Trophoblast cell (in vitro differentiated cells and primary cell): ENCODE measurements at regions not wholly inside any gene's neighbourhood (a gene's known extent, or its start where the extent isn't known, plus 50 kb on each side); places are given as distances from the start of the nearest gene placed in this dataset.

Source experiments
- DNase-seq, 2 donors: peaks; one replicate each; pipeline ENCODE4 v3.0.0-alpha.2; 2016
- H2AFZ ChIP-seq: 2 replicates; pipeline ENCODE4 v1.6.1; 2013; ENCODE audit warnings: low read length, moderate library complexity, mild to moderate bottlenecking; ENCODE audit not compliant: insufficient read depth, poor library complexity
- H2AK5ac ChIP-seq: 2 replicates; pipeline ENCODE4 v1.6.1; 2013; ENCODE audit warnings: mild to moderate bottlenecking, low read length
- H2BK120ac ChIP-seq: 2 replicates; pipeline ENCODE4 v1.6.1; 2013; ENCODE audit warnings: low read length, mild to moderate bottlenecking, moderate library complexity; ENCODE audit not compliant: insufficient read depth, poor library complexity
- H2BK12ac ChIP-seq: 2 replicates; pipeline ENCODE4 v1.6.1; 2013; ENCODE audit warnings: mild to moderate bottlenecking, low read length, moderate library complexity
- H2BK5ac ChIP-seq: 2 replicates; pipeline ENCODE4 v1.6.1; 2013; ENCODE audit warnings: low read length, low read depth, moderate library complexity, mild to moderate bottlenecking; ENCODE audit not compliant: poor library complexity
- H3K14ac ChIP-seq: 2 replicates; pipeline ENCODE4 v1.6.1; 2013; ENCODE audit warnings: mild to moderate bottlenecking, low read length
- H3K18ac ChIP-seq: 2 replicates; pipeline ENCODE4 v1.6.1; 2013; ENCODE audit warnings: mild to moderate bottlenecking, low read length
- H3K23ac ChIP-seq: 2 replicates; pipeline ENCODE4 v1.6.1; 2013; ENCODE audit warnings: low read length
- H3K27ac ChIP-seq: 2 replicates; pipeline ENCODE4 v1.5.1; 2013; ENCODE audit warnings: low read depth, mild to moderate bottlenecking, inconsistent platforms, low read length, moderate library complexity
- H3K27me3 ChIP-seq: 2 replicates; pipeline ENCODE4 v1.6.1; 2013; ENCODE audit warnings: inconsistent platforms, mild to moderate bottlenecking, low read length, moderate library complexity; ENCODE audit not compliant: insufficient read depth
- H3K36me3 ChIP-seq, 2 experiments: 1 replicate in 1 of 2; 2 replicates in 1 of 2; pipeline ENCODE4 v1.6.1; 2013; ENCODE audit warnings: low read length in 2 of 2, mild to moderate bottlenecking in 2 of 2, moderate library complexity in 1 of 2; ENCODE audit not compliant: insufficient read depth in 2 of 2, control insufficient read depth in 1 of 2
- H3K4ac ChIP-seq: 2 replicates; pipeline ENCODE4 v1.6.1; 2013; ENCODE audit warnings: low read depth, mild to moderate bottlenecking, low read length, moderate library complexity
- H3K4me1 ChIP-seq, 2 experiments: 1 replicate in 1 of 2; 2 replicates in 1 of 2; pipeline ENCODE4 v1.6.1; 2013; ENCODE audit warnings: low read length in 2 of 2, mild to moderate bottlenecking in 2 of 2, moderate library complexity in 1 of 2; ENCODE audit not compliant: insufficient read depth in 2 of 2, control insufficient read depth in 1 of 2
- H3K4me2 ChIP-seq: 2 replicates; pipeline ENCODE4 v1.6.1; 2013; ENCODE audit warnings: inconsistent platforms, mild to moderate bottlenecking, low read length, moderate library complexity
- H3K4me3 ChIP-seq: 2 replicates; pipeline ENCODE4 v1.5.1; 2013; ENCODE audit warnings: mild to moderate bottlenecking, low read depth, low read length, inconsistent platforms
- H3K79me1 ChIP-seq: one replicate; pipeline ENCODE4 v1.6.1; 2013; ENCODE audit warnings: low read length
- H3K79me2 ChIP-seq: 2 replicates; pipeline ENCODE4 v1.6.1; 2013; ENCODE audit warnings: low read length, mild to moderate bottlenecking; ENCODE audit not compliant: control insufficient read depth, insufficient read depth, poor library complexity
- H3K9ac ChIP-seq: 2 replicates; pipeline ENCODE4 v1.6.1; 2013; ENCODE audit warnings: mild to moderate bottlenecking, low read length
- H3K9me3 ChIP-seq: 2 replicates; pipeline ENCODE4 v1.6.1; 2013; ENCODE audit warnings: low read depth, mild to moderate bottlenecking, control low read depth, inconsistent platforms, low read length; ENCODE audit not compliant: insufficient read depth
- H4K12ac ChIP-seq: 2 replicates; pipeline ENCODE4 v1.6.1; 2013; ENCODE audit warnings: low read depth, mild to moderate bottlenecking, low read length, moderate library complexity
- H4K8ac ChIP-seq: 2 replicates; pipeline ENCODE4 v1.6.1; 2013; ENCODE audit warnings: low read depth, mild to moderate bottlenecking, low read length, moderate library complexity
- H4K91ac ChIP-seq: one replicate; pipeline ENCODE4 v1.6.1; 2013; ENCODE audit warnings: low read depth, mild to moderate bottlenecking, low read length, moderate library complexity
- WGBS: extraction: QIAGEN DNeasy Blood & Tissue Kit; methylation state at CpG from one replicate; pipeline ENCODE4 v1.1.7; 2013; ENCODE audit warnings: missing lambda C conversion rate; ENCODE audit not compliant: insufficient read length, insufficient coverage; ENCODE audit errors: extremely low coverage; 5-methylcytosine and 5-hydroxymethylcytosine counted together

GRCh38 chr15:91480426-91480825 lies 373.1 kb upstream of the SLCO3A1 start:
- Histone ChIP-seq H2BK12ac (no peak overlapping the region), H3K79me2 (no peaks in the 10 kb centered on the region), H2BK5ac (no peak overlapping the region), H4K8ac (no peak overlapping the region), H3K18ac (no peak overlapping the region), H3K9ac (no peak overlapping the region), H2BK120ac (no peak overlapping the region), H2AFZ (no peak overlapping the region), H3K4me2 (no peak overlapping the region), H4K91ac (no peak overlapping the region), H3K4ac (no peak overlapping the region), H4K12ac (no peak overlapping the region), H3K4me3 (no peak overlapping the region), H3K36me3 (no peaks in the 10 kb centered on the region), H3K9me3 (no peaks in the 10 kb centered on the region), H3K14ac (no peak overlapping the region), H2AK5ac (no peak overlapping the region), H3K27ac (no peak overlapping the region), H3K4me1 (no peaks in the 10 kb centered on the region), H3K79me1 (no peaks in the 10 kb centered on the region), H3K23ac (no peak overlapping the region), H3K27me3 (no peaks in the 10 kb centered on the region)
- no CpG with 5 or more reads among the region's 4 CpGs for WGBS
- no peak for DNase-seq

- H2BK120ac ChIP-seq: no peak overlapping the region
- H3K79me2 ChIP-seq: no peaks in the 10 kb centered on the region
- WGBS: no CpG with 5 or more reads among the region's 1 CpG
- no peak overlapping the region for H4K91ac ChIP-seq
- no peak overlapping the region for H3K27ac ChIP-seq
- no peak overlapping the region for H4K12ac ChIP-seq
- H3K14ac ChIP-seq: no peak overlapping the region
- no peaks in the 10 kb centered on the region for H3K9me3 ChIP-seq
- H3K18ac ChIP-seq: no peak overlapping the region
- no peaks in the 10 kb centered on the region for H3K4me1 ChIP-seq
- H3K23ac ChIP-seq: no peak overlapping the region
- H3K79me1 ChIP-seq: no peaks in the 10 kb centered on the region
- no peak overlapping the region for H3K4me2 ChIP-seq
- no peak overlapping the region for H2BK5ac ChIP-seq
- H4K8ac ChIP-seq: no peak overlapping the region
- H3K36me3 ChIP-seq: no peaks in the 10 kb centered on the region
- no peak overlapping the region for H2BK12ac ChIP-seq
- DNase-seq: no peak
- H3K27me3 ChIP-seq: no peaks in the 10 kb centered on the region
- no peak overlapping the region for H3K4ac ChIP-seq
- H3K4me3 ChIP-seq: no peak overlapping the region
- H2AK5ac ChIP-seq: no peak overlapping the region
- no peak overlapping the region for H3K9ac ChIP-seq
- no peak overlapping the region for H2AFZ ChIP-seq
These were observed 370.7 kb upstream of the SLCO3A1 start for GRCh38 chr15:91482799-91483198.

- H3K4me2 ChIP-seq: no peak overlapping the region
- H3K27ac ChIP-seq: no peak overlapping the region
- no CpG with 5 or more reads among the region's 1 CpG for WGBS
These were observed 369.4 kb upstream of the SLCO3A1 start for GRCh38 chr15:91484141-91484540.

GRCh38 chr15:91488452-91488851 lies 365.1 kb upstream of the SLCO3A1 start:
- H3K79me1 ChIP-seq: no peaks in the 10 kb centered on the region
- no peak overlapping the region for H2BK120ac ChIP-seq
- H3K4me3 ChIP-seq: no peak overlapping the region
- no peak overlapping the region for H2AK5ac ChIP-seq
- H3K27me3 ChIP-seq: no peaks in the 10 kb centered on the region
- no peak overlapping the region for H3K27ac ChIP-seq
- H4K8ac ChIP-seq: no peak overlapping the region
- H4K12ac ChIP-seq: no peak overlapping the region
- no peak overlapping the region for H3K4ac ChIP-seq
- no peak overlapping the region for H2BK5ac ChIP-seq
- H3K23ac ChIP-seq: no peak overlapping the region
- H3K4me2 ChIP-seq: no peak overlapping the region
- no peak overlapping the region for H3K14ac ChIP-seq
- no peak overlapping the region for H2BK12ac ChIP-seq
- H4K91ac ChIP-seq: no peak overlapping the region
- H3K18ac ChIP-seq: no peak overlapping the region
- no peaks in the 10 kb centered on the region for H3K79me2 ChIP-seq
- no peaks in the 10 kb centered on the region for H3K9me3 ChIP-seq
- no CpG with 5 or more reads among the region's 4 CpGs for WGBS
- H3K36me3 ChIP-seq: no peaks in the 10 kb centered on the region
- H2AFZ ChIP-seq: no peak overlapping the region
- H3K9ac ChIP-seq: no peak overlapping the region
- H3K4me1 ChIP-seq: no peaks in the 10 kb centered on the region
- no peak for DNase-seq

More at GRCh38 chr15:91484141-91484540, 369.4 kb upstream of the SLCO3A1 start:
- no peaks in the 10 kb centered on the region for H3K27me3 ChIP-seq
- no peak overlapping the region for H3K4me3 ChIP-seq
- H2BK120ac ChIP-seq: no peak overlapping the region
- H4K91ac ChIP-seq: no peak overlapping the region
- no peak overlapping the region for H3K18ac ChIP-seq
- no peak overlapping the region for H3K23ac ChIP-seq
- no peaks in the 10 kb centered on the region for H3K4me1 ChIP-seq
- no peaks in the 10 kb centered on the region for H3K9me3 ChIP-seq
- H3K14ac ChIP-seq: no peak overlapping the region
- H2AK5ac ChIP-seq: no peak overlapping the region
- no peak for DNase-seq
- no peaks in the 10 kb centered on the region for H3K79me2 ChIP-seq
- no peak overlapping the region for H4K12ac ChIP-seq
- H3K9ac ChIP-seq: no peak overlapping the region
- no peak overlapping the region for H3K4ac ChIP-seq
- H3K79me1 ChIP-seq: no peaks in the 10 kb centered on the region
- no peaks in the 10 kb centered on the region for H3K36me3 ChIP-seq
- no peak overlapping the region for H4K8ac ChIP-seq
- no peak overlapping the region for H2AFZ ChIP-seq
- no peak overlapping the region for H2BK5ac ChIP-seq
- no peak overlapping the region for H2BK12ac ChIP-seq
